ENCODE measurements at regions not wholly inside any gene's neighbourhood (a gene's known extent, or its start where the extent isn't known, plus 50 kb on each side); places are given as distances from the start of the nearest gene placed in this dataset.

DNA sequence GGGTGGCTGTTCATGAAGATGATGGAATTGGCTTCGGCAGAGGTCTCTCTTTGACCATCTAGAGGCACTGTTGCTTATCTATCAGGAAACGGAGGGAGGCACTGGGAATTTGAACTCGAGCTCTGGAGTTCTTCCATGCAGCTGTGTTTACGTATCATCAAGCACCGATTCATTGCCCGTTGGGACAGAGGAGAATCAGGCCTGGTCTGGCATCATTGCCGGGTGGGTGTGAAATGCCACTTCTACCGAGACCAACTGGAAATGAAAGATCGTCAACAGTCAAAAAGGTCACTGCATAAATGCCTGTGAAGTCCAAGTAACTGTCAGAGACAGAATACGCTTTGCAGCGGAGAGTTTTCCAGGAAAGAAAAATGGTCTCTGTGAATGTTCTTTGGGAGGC lies 166.9 kb downstream of the ASMT start:
- Histone ChIP-seq H2BK20ac (ENCODE audit: low read length) (no peak overlapping the region), H4K91ac (replicated peaks; ENCODE audit: insufficient read length, low read length) (no peak overlapping the region), H3K27ac (ENCODE audit: low read depth, low read length) (no peak overlapping the region), H2BK5ac (ENCODE audit: low read depth, low read length) (no peak overlapping the region), H3K18ac (ENCODE audit: extremely low read depth, low read length) (no peak overlapping the region), H2AFZ (ENCODE audit: low read length) (no peak overlapping the region), H3K36me3 (ENCODE audit: control insufficient read depth in 2 of 4, insufficient read depth in 4 of 4, low read length in 3 of 4) (no peaks in the 10 kb centered on the region), H3K79me2 (ENCODE audit: control insufficient read depth in 1 of 2, insufficient read depth in 2 of 2, low read length in 2 of 2) (no peaks in the 10 kb centered on the region), H4K8ac (ENCODE audit: extremely low read depth, insufficient read depth, low read length) (no peak overlapping the region), H2AK5ac (ENCODE audit: low read depth, low read length) (no peak overlapping the region), H3K9me3 (ENCODE audit: insufficient read depth in 2 of 2, low read depth in 1 of 2, low read length in 1 of 2) (peaks cover 0 to 10% of the 10 kb centered on the region in 2 experiments; a peak in 3 of 4 replicates), H2BK15ac (ENCODE audit: low read length) (no peak overlapping the region), H3K56ac (replicated peaks; ENCODE audit: insufficient read length, low read depth, low read length) (no peak overlapping the region), H2BK120ac (replicated peaks; ENCODE audit: low read depth, low read length) (no peak overlapping the region), H3K23me2 (ENCODE audit: low read depth, low read length) (no peaks in the 10 kb centered on the region; the same call in 1 of the 2 replicates), H2BK12ac (ENCODE audit: low read depth, low read length) (no peak overlapping the region), H3K27me3 (replicated peaks in 1 of 4; ENCODE audit: control insufficient read depth in 3 of 4, extremely low read depth in 1 of 4, insufficient read depth in 3 of 4, low read length in 3 of 4) (no peaks in the 10 kb centered on the region), H3K23ac (ENCODE audit: insufficient read length) (no peak overlapping the region), H3K4me3 (ENCODE audit: extremely low read depth in 1 of 4, insufficient read depth in 2 of 4, low read depth in 3 of 4, low read length in 4 of 4) (no peak overlapping the region), H3K14ac (ENCODE audit: insufficient read length) (no peak overlapping the region), H3K9ac (replicated peaks in 1 of 4; ENCODE audit: extremely low read depth in 1 of 4, low read depth in 3 of 4, low read length in 3 of 4) (no peak overlapping the region), H4K20me1 (replicated peaks in 1 of 2; ENCODE audit: control insufficient read depth in 1 of 2, insufficient read depth in 2 of 2, low read length in 2 of 2) (no peaks in the 10 kb centered on the region), H3K4me1 (replicated peaks in 1 of 4; ENCODE audit: control insufficient read depth in 3 of 4, insufficient read depth in 4 of 4, low read length in 3 of 4) (no peaks in the 10 kb centered on the region), H3K4ac (replicated peaks; ENCODE audit: insufficient read length, low read depth, low read length) (no peak overlapping the region), H3K4me2 (ENCODE audit: insufficient read depth in 1 of 2, low read depth in 2 of 2, low read length in 2 of 2) (no peak overlapping the region), H3K79me1 (ENCODE audit: low read depth, low read length) (no peaks in the 10 kb centered on the region), H4K5ac (ENCODE audit: insufficient read length, low read depth, low read length) (no peak overlapping the region)
- POLR2A ChIA-PET (ENCODE audit: partially characterized antibody) = no interaction called here
- 96% methylated on average over 11 of the region's 11 CpGs; no CpG with 5 or more reads in 1 of the 2 experiments for WGBS, 2 experiments (ENCODE audit: extremely low coverage in 1 of 2, insufficient coverage in 1 of 2, insufficient read length in 1 of 2, insufficient replicate concordance in 2 of 2, low coverage in 1 of 2, low lambda C conversion rate in 2 of 2, missing lambda C conversion rate in 1 of 2)
- FAIRE-seq = no peak
- peak; percentile 34 to 51; a peak in 3 of 4 replicates for TF ChIP-seq RAD21 (IDR thresholded peaks at IDR 0.05 in 1 of 2, conservative IDR thresholded peaks at IDR 0.05 in 1 of 2; ENCODE audit: low read depth in 2 of 2, low read length in 2 of 2)
- TF ChIP-seq JUND (IDR thresholded peaks at IDR 0.05; ENCODE audit: low read length) = no peak
- CTCF ChIA-PET (ENCODE audit: partially characterized antibody) = no interaction called here
- no peak for DNase-seq (ENCODE audit: low read depth in 1 of 2, low spot score in 2 of 2)

Measured in H1 (cell line).